ENCODE measurements at regions not wholly inside any gene's neighbourhood (a gene's known extent, or its start where the extent isn't known, plus 50 kb on each side); places are given as distances from the start of the nearest gene placed in this dataset.

DNA sequence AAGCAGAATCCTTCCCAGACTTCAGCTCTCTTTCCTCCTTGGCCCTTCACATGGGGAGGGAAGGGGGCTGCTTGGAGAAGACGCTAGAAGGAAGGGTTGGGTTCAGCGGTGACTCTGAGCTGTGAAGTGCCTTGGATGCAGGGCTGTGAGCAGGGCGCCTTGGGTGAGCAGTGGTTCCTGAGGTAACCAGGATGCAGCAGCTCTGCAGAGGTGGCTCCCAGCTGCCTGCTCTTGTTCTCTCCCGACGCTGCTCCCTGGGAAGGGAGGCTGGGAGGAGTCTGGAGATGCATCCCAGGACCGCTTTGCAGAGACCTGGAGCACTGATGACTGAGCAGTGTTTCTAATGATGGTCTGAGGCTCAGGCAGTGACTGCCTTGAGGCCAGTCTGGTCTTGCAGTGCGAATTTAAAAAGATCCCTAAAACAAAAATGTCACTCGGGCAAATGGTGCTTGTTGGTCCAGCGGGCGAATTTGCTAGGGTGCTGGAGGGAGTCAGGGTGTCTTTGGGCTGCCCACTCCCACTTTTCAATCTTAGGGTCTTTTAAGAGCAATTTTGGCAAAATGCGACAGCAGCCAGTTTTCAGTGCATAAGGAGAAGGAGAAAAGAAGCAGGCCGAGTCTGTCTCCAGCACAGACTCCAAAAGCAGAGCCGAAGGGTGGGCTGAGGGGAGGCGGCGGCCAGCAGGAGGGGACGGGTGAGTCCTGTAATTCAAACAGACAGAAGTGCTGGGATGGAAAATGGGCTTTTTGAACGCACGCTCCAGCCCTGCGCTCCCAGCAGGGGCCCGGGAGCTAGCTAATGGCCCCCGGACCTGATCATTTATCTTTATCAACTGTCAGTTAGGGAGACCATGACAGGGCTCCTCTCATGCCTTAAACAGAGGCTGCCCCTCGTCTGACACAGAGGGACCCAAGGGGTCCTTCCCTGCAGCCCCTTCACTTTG, 191.2 kb upstream of the SHH start:
- TF ChIP-seq, protein P1, sequence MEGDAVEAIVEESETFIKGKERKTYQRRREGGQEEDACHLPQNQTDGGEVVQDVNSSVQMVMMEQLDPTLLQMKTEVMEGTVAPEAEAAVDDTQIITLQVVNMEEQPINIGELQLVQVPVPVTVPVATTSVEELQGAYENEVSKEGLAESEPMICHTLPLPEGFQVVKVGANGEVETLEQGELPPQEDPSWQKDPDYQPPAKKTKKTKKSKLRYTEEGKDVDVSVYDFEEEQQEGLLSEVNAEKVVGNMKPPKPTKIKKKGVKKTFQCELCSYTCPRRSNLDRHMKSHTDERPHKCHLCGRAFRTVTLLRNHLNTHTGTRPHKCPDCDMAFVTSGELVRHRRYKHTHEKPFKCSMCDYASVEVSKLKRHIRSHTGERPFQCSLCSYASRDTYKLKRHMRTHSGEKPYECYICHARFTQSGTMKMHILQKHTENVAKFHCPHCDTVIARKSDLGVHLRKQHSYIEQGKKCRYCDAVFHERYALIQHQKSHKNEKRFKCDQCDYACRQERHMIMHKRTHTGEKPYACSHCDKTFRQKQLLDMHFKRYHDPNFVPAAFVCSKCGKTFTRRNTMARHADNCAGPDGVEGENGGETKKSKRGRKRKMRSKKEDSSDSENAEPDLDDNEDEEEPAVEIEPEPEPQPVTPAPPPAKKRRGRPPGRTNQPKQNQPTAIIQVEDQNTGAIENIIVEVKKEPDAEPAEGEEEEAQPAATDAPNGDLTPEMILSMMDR (conservative IDR thresholded peaks at IDR 0.05; ENCODE audit: low read depth, low read length), result no peak
- H3K4me3 ChIP-seq (ENCODE audit: low read depth, low read length), result no peak overlapping the region
- no peak for DNase-seq (ENCODE audit: low read depth)

DNA sequence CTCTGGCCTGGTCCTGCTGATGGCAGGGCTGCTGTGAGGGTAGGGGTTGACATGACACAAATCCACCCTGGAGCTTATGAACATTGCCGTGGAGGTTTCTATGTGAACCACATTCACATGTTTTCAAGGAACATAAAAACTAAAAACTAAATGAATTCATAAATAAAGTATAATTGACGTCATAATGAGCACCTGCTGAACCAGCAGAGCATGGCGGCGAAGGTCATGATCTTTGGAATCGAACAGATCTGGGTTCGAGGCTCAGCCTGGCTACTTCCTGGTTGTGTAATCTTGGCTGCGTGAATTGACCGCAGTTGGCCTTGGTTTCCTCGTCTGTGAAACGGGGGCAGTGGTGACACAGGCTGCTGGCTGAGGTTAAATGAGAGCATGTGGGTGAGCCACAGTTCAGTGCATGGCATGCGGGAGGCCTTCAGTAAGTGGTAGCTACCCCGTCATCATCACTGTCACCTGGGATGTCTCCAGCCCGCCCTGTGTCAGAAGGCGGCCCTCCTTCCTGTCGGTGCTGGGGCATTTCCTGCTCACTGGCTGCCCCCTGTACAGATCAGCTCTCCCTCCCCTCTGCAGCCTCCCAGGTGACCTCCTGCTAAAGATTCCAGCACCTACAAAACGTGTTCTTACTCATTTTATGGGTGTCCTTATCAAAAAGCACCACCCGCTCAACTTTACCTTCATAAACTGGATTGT, 190.3 kb upstream of the SHH start:
- DNase-seq (ENCODE audit: low read depth), result no peak
- TF ChIP-seq, protein P1 (conservative IDR thresholded peaks at IDR 0.05; ENCODE audit: low read depth, low read length), result no peak
- no peak overlapping the region for H3K4me3 ChIP-seq (ENCODE audit: low read depth, low read length)

DNA sequence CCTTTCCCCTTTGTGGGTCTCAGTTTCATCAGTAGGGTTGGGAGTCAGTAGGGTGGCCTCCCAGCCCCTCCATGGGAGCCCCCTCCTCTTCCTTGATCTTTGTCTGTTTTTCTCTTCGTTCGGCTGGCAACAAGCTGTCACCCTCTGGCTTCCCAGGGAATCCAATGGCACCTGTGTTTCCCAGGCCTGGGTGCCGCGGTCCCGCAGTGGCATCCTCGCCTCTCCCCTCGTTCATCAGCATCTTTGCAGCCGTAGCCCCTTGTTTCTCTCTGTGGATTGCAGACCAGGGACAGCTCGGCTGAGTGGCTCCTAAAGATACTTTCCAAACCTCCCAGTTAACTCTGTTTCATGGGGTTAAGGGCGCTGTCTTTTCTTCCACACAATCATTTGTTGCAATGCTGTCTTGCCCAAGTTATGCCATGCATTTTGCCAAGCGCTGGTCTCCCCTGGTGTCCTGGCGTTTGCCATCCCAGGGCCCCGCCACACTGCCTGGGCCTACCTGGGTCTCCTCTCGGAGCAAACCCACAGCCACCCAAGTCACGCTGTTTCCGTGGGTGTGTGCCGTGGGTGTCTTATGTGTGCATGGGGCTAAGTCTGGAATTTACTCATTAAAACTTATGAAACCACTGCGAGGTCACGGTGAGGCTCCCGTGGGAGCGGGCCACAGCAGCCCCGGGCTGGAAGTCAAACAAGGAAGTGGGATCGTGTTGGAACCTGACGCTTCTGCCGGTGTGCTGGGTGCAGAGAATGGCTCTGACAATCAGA, 189.4 kb upstream of the SHH start:
- TF ChIP-seq, protein P1 (conservative IDR thresholded peaks at IDR 0.05; ENCODE audit: low read depth, low read length), result no peak
- no peak overlapping the region for H3K4me3 ChIP-seq (ENCODE audit: low read depth, low read length)
- DNase-seq (ENCODE audit: low read depth), result no peak

DNA sequence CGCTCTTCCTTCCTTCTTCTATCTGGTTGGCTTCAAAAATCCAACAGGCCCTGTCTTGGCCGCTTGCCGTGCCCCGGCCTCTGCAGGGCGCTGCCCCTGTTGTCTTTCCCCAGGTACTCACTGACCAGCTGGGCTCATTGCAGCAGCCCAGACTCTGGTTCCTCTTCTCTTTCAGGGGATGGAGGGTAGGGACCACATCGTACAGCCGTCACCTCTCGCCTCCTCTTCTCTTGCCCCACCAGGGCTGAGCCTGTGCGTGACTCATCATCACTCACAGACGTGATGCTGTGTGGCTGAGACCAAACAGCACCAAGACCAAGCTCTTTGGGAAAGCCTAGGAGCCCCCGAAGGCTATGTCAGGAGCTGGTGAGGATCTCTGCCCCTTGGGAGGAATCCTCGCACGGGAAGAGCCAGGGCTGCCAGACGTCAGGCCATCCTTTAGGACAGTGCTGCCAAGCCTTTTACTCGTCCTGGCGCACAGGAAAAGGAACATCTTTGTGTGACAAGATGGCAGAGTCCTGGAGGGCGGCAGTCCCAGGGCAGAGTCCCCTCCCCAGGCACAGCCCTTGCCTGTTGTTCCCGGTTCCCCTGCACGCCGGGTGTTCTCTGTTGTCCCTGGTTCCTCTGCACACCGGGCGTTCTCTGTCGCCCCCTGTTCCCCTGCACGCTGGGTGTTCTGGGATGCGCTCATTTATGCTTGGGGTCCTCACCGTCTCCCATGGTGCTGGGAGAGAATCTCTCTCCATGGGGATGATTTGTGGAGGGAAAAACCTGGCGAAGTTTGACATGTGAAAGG, 188.5 kb upstream of the SHH start:
- DNase-seq (ENCODE audit: low read depth), result no peak
- TF ChIP-seq, protein P1 (conservative IDR thresholded peaks at IDR 0.05; ENCODE audit: low read depth, low read length), result no peak

DNA sequence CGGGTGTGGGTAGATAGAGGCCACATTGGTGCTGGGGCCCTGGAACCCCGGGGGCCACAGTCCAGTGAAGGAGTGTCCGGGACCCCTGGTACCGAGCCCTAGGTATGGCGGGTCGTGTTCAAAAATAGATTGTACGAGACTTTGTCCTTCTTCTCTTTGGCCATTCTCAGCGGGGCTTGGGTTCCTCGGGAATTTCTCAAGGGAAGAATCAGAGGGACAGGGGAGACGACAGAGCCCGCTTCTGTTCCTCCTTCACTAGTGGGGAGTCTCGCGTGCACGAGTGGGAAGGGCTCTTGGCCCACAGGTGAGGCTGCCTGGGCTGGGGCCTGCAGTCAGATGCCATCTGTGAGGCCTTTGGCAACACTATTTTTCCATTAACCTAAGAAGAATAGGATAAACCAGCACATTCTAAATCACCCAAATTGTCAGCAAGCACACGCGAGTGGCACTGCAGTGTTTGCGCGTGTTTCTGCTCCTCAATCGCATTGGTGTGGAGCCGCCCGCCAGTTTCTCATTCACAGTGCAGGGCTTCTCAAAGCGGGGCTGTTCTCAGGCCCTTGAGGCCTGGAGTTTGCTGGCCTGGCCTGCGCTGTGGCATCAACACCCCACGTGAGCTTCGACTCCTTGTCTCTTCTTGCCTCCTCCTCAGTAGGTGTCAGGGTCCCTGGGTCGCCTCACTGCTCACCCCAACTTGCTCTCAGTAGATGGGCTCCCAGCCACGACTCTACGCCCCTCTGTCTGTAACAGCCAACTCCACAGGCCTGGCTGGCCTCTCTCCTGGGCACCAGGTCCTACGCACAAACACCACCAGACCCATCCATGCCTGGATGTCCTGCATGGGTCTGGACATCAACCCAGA, 187.6 kb upstream of the SHH start:
- H3K4me3 ChIP-seq (ENCODE audit: low read depth, low read length), result no peak overlapping the region
- no peak for DNase-seq (ENCODE audit: low read depth)
- TF ChIP-seq, protein P1 (conservative IDR thresholded peaks at IDR 0.05; ENCODE audit: low read depth, low read length), result no peak

More for the DNA sequence above, 188.5 kb upstream of the SHH start:
- no peak overlapping the region for H3K4me3 ChIP-seq (ENCODE audit: low read depth, low read length)

Data from epithelial cell of proximal tubule (primary cell).